BE2C (cell line): ENCODE measurements at regions not wholly inside any gene's neighbourhood (a gene's known extent, or its start where the extent isn't known, plus 50 kb on each side); places are given as distances from the start of the nearest gene placed in this dataset.

Experiments used
- DNase-seq: peaks from one replicate; pipeline ENCODE4 v3.0.0-alpha.2; 2020
- H3K27me3 ChIP-seq: fragments of 250-450 bp; sonication (Bioruptor Pico); 2 replicates; pipeline ENCODE4 v1.5.1; 2020; ENCODE audit warnings: mild to moderate bottlenecking
- H3K36me3 ChIP-seq: fragments of 250-450 bp; sonication (Bioruptor Pico); 2 replicates; pipeline ENCODE4 v1.5.1; 2020; ENCODE audit warnings: mild to moderate bottlenecking
- H3K4me1 ChIP-seq: fragments of 250-450 bp; sonication (Bioruptor Pico); 2 replicates; pipeline ENCODE4 v1.5.1; 2020
- H3K4me3 ChIP-seq: 2 replicates; pipeline ENCODE4 v1.5.1; 2011; ENCODE audit warnings: low read depth, low read length
- H3K9me3 ChIP-seq: fragments of 250-450 bp; sonication (Bioruptor Pico); 2 replicates; pipeline ENCODE4 v1.5.1; 2020
- TF ChIP-seq, protein P1 (sequence below): IDR thresholded peaks from 2 replicates; pipeline ENCODE4 v1.5.1; 2012; ENCODE audit warnings: mild to moderate bottlenecking, low read depth, low read length

DNA sequence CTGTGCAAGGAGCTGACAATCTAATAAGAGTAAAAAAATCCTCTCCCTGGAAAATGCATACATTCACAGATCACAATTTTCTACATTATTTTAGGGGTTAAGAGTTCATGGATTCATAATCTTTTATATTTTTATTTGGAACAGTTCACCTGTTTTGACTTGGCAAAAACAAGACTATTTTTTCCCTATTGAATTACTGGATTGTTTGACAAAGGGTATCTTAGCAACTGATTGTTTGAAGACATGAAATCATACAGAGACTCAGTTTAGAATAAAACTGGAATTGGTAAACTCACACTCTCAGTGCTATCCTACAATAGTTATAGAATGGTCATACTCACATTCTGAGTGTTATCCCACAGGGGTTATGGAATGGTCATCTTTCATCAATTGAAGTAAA is 358.2 kb upstream of the PTGER4 start:
- no peaks in the 10 kb centered on the region for H3K36me3 ChIP-seq
- no peaks in the 10 kb centered on the region for H3K9me3 ChIP-seq
- H3K27me3 ChIP-seq = no peaks in the 10 kb centered on the region
- no peak for DNase-seq
- H3K4me1 ChIP-seq = no peaks in the 10 kb centered on the region
- TF ChIP-seq, protein P1, sequence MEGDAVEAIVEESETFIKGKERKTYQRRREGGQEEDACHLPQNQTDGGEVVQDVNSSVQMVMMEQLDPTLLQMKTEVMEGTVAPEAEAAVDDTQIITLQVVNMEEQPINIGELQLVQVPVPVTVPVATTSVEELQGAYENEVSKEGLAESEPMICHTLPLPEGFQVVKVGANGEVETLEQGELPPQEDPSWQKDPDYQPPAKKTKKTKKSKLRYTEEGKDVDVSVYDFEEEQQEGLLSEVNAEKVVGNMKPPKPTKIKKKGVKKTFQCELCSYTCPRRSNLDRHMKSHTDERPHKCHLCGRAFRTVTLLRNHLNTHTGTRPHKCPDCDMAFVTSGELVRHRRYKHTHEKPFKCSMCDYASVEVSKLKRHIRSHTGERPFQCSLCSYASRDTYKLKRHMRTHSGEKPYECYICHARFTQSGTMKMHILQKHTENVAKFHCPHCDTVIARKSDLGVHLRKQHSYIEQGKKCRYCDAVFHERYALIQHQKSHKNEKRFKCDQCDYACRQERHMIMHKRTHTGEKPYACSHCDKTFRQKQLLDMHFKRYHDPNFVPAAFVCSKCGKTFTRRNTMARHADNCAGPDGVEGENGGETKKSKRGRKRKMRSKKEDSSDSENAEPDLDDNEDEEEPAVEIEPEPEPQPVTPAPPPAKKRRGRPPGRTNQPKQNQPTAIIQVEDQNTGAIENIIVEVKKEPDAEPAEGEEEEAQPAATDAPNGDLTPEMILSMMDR = no peak
- no peak overlapping the region for H3K4me3 ChIP-seq

DNA sequence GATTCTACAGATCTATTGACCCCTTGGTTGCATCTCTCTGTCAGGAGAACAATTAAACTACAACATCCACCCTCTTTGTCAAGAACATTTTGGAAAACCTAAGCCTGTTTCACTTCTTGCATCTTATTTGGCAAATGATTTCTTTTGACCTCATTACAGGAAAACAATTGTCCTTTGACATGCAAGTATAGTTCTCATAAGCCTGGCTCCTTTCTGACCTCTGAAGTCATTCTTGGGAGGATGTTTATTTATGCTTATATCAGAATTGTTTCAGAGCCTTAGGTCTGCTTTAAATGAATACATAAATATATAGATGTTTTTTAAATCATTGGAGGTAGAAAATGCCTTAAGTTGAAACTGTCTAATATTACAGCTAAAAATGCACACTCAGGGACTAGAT is 361.3 kb upstream of the PTGER4 start:
- no peaks in the 10 kb centered on the region for H3K27me3 ChIP-seq
- no peak overlapping the region for H3K4me3 ChIP-seq
- no peaks in the 10 kb centered on the region for H3K9me3 ChIP-seq

DNA sequence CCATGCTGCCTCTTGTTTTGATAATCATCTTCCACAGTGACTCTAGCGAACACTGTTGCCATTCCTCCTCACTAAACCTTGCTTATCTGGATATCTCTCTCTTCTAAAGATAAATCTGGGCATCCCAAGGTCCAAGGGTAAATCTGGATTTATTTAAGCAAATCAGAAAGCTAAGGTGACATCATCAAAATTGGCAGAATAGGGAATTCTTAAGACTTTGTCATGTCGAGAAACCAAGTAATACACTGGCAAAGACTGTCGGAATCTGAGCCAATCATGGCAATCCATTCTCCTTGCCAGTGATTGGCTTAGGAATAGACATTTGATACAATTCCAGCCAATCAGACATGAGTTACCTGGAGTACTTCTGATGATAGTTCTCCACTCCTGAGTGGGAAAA is 362.7 kb upstream of the PTGER4 start:
- H3K27me3 ChIP-seq = no peaks in the 10 kb centered on the region
- no peak overlapping the region for H3K4me3 ChIP-seq
- no peak for DNase-seq
- no peaks in the 10 kb centered on the region for H3K9me3 ChIP-seq
- TF ChIP-seq, protein P1 = no peak
- no peaks in the 10 kb centered on the region for H3K36me3 ChIP-seq
- no peaks in the 10 kb centered on the region for H3K4me1 ChIP-seq

More for the DNA sequence above, 361.3 kb upstream of the PTGER4 start:
- DNase-seq = no peak
- TF ChIP-seq, protein P1 = no peak
- no peaks in the 10 kb centered on the region for H3K36me3 ChIP-seq
- H3K4me1 ChIP-seq = no peaks in the 10 kb centered on the region

DNA sequence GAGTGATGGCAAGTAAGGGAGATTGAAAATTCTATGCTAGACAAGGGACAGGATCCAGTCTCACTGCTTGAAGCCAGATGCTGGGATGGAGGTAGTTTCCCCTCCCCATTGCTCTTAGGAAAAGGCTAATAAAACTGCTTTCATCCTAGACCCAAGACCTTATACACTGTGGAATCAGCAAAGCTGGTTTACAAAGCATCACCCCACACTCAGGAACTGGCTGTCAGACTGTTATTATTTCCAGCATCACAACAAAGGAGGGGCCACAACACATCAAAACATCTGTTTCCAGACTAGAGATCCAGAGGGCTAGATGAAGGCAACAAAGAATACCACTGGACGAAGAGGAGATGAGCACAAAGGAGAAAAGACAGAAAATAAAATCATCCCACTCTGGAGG is 364.6 kb upstream of the PTGER4 start:
- no peaks in the 10 kb centered on the region for H3K36me3 ChIP-seq
- no peak for DNase-seq
- no peaks in the 10 kb centered on the region for H3K4me1 ChIP-seq
- TF ChIP-seq, protein P1 = no peak
- H3K27me3 ChIP-seq = no peaks in the 10 kb centered on the region
- no peaks in the 10 kb centered on the region for H3K9me3 ChIP-seq
- H3K4me3 ChIP-seq = no peak overlapping the region

DNA sequence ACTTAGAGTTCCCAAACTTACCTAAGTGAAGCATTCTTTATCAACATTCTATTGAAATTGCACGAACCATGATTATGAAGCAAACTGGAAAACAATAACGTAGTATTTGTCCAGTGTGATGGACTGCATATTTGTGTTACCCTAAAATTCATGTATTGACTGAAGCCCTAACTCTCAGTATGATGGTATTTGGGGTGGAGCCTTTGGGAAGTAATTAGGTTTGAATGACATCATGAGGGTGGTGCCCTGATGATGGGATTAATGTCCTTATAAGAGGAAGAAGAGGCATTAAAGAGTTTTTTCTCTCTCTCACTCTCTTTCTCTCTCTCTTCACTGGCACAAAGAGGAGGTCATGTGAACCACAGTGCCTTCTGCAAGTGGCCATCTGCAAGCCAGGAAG is 365.4 kb upstream of the PTGER4 start:
- Histone ChIP-seq H3K4me1 (no peaks in the 10 kb centered on the region), H3K36me3 (no peaks in the 10 kb centered on the region), H3K27me3 (no peaks in the 10 kb centered on the region), H3K4me3 (no peak overlapping the region), H3K9me3 (no peaks in the 10 kb centered on the region)
- TF ChIP-seq, protein P1 = no peak
- no peak for DNase-seq

DNA sequence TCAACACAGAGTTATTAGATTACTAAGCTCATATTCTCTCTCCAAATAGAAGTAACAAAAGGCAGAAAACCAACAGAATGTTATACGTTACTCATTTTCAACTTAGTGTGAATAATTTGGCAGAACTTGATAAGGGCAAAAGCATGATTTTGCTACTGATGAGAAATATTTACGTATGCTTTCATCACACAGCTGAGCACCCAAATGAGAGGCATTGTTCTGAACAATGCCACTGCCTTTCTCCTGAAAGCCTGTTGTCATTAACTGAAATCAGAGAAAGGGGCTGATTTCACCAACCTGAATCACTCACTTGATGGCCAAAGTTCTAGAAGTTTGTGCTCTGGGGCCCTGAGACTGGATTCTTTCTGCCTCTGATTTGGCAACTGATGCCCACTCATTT is 367.5 kb upstream of the PTGER4 start:
- Histone ChIP-seq H3K9me3 (no peaks in the 10 kb centered on the region), H3K36me3 (no peaks in the 10 kb centered on the region), H3K27me3 (no peaks in the 10 kb centered on the region), H3K4me1 (no peaks in the 10 kb centered on the region), H3K4me3 (no peak overlapping the region)
- no peak for DNase-seq
- TF ChIP-seq, protein P1 = no peak
